GM18907 (cell line): ENCODE measurements at regions not wholly inside any gene's neighbourhood (a gene's known extent, or its start where the extent isn't known, plus 50 kb on each side); places are given as distances from the start of the nearest gene placed in this dataset.

Experiments used
- ATAC-seq: cut with Tn5 transposase; IDR thresholded peaks from one replicate; pipeline ENCODE4 v1.9.1; 2021; ENCODE audit warnings: mild to moderate bottlenecking, moderate library complexity; ENCODE audit not compliant: unreplicated experiment

- ATAC-seq, result no peak
These were observed 658.4 kb downstream of the TLR4 start for GRCh38 chr9:118362596-118362995.

- peak; percentile 69 for ATAC-seq
These were observed 660.3 kb downstream of the TLR4 start for GRCh38 chr9:118364266-118365106.

GRCh38 chr9:118366228-118366627, 662.0 kb downstream of the TLR4 start:
- ATAC-seq, result no peak

GRCh38 chr9:118367383-118367782, 663.2 kb downstream of the TLR4 start:
- ATAC-seq, result peak; percentile 57

GRCh38 chr9:118384531-118385100, 680.4 kb downstream of the TLR4 start:
- no peak for ATAC-seq

- ATAC-seq, result peak; percentile 98
These were observed 691.2 kb downstream of the TLR4 start for GRCh38 chr9:118395415-118395814.

- ATAC-seq, result no peak
These were observed 697.3 kb downstream of the TLR4 start for GRCh38 chr9:118401546-118401945.

- ATAC-seq, result no peak
These were observed 710.5 kb downstream of the TLR4 start for GRCh38 chr9:118414676-118415075.

- no peak for ATAC-seq
These were observed 714.8 kb downstream of the TLR4 start for GRCh38 chr9:118418887-118419565.

GRCh38 chr9:118419676-118420075, 715.5 kb downstream of the TLR4 start:
- ATAC-seq, result no peak

- ATAC-seq, result no peak
These were observed 718.3 kb downstream of the TLR4 start for GRCh38 chr9:118422508-118422907.

GRCh38 chr9:118423021-118423420, 718.8 kb downstream of the TLR4 start:
- ATAC-seq, result no peak

GRCh38 chr9:118423721-118424120, 719.5 kb downstream of the TLR4 start:
- no peak for ATAC-seq

- no peak for ATAC-seq
These were observed 722.6 kb downstream of the TLR4 start for GRCh38 chr9:118426772-118427171.

GRCh38 chr9:118438810-118439209, 734.6 kb downstream of the TLR4 start:
- no peak for ATAC-seq

GRCh38 chr9:118439441-118439840, 735.2 kb downstream of the TLR4 start:
- no peak for ATAC-seq

GRCh38 chr9:118444403-118444802, 740.2 kb downstream of the TLR4 start:
- no peak for ATAC-seq

GRCh38 chr9:118446943-118447639, 742.9 kb downstream of the TLR4 start:
- ATAC-seq, result no peak

- ATAC-seq, result no peak
These were observed 745.4 kb downstream of the TLR4 start for GRCh38 chr9:118449554-118449953.

- no peak for ATAC-seq
These were observed 751.1 kb downstream of the TLR4 start for GRCh38 chr9:118455259-118455658.

- ATAC-seq, result no peak
These were observed 751.6 kb downstream of the TLR4 start for GRCh38 chr9:118455788-118456187.
